ENCODE measurements at regions not wholly inside any gene's neighbourhood (a gene's known extent, or its start where the extent isn't known, plus 50 kb on each side); places are given as distances from the start of the nearest gene placed in this dataset.

- no peak for TF ChIP-seq POLR2A (conservative IDR thresholded peaks at IDR 0.05)
- TF ChIP-seq CEBPG (CRISPR knock-in tag; IDR thresholded peaks at IDR 0.05): no peak
- no peak for TF ChIP-seq CEBPG (tag; conservative IDR thresholded peaks at IDR 0.05 in 1 of 2, IDR thresholded peaks at IDR 0.05 in 1 of 2)
- TF ChIP-seq, protein P1, sequence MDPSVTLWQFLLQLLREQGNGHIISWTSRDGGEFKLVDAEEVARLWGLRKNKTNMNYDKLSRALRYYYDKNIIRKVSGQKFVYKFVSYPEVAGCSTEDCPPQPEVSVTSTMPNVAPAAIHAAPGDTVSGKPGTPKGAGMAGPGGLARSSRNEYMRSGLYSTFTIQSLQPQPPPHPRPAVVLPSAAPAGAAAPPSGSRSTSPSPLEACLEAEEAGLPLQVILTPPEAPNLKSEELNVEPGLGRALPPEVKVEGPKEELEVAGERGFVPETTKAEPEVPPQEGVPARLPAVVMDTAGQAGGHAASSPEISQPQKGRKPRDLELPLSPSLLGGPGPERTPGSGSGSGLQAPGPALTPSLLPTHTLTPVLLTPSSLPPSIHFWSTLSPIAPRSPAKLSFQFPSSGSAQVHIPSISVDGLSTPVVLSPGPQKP (CRISPR knock-in tag; IDR thresholded peaks at IDR 0.05): no peak
- no peak for TF ChIP-seq ZNF121 (CRISPR knock-in tag; conservative IDR thresholded peaks at IDR 0.05)
- TF ChIP-seq ZNF263 (CRISPR knock-in tag; IDR thresholded peaks at IDR 0.05; ENCODE audit: borderline replicate concordance): no peak
These were observed 460.3 kb upstream of the IL12A start for GRCh38 chr3:159528251-159528895.
